Psoas muscle (tissue), 7 donors: ENCODE measurements at regions not wholly inside any gene's neighbourhood (a gene's known extent, or its start where the extent isn't known, plus 50 kb on each side); places are given as distances from the start of the nearest gene placed in this dataset.
"Not testable (repeated sequence)": the region's sequence is repeated elsewhere in the genome, so short reads cannot be mapped to it uniquely, and the experiment has no call there.

Experiments
- ATAC-seq, 4 donors: fragments of 200-7000 bp; cut with Tn5 transposase; one replicate each; pipeline ENCODE4 v1.9.1; 2020; ENCODE audit warnings: moderate library complexity in 3 of 4, mild to moderate bottlenecking in 2 of 4
- DNase-seq, 2 donors: peaks; one replicate each; pipeline ENCODE4 v3.0.0-alpha.2; 2020
- H3K27ac ChIP-seq: fragments of 200-600 bp; one replicate; pipeline ENCODE4 v1.8.0; 2022
- H3K27me3 ChIP-seq, 3 donors: fragments of 200-600 bp in 1 of 3; one replicate each; pipeline versions ENCODE4 v1.6.1 to v1.8.0; 2013 to 2022; ENCODE audit warnings: low read length in 2 of 3, mild to moderate bottlenecking in 2 of 3, moderate library complexity in 1 of 3; ENCODE audit not compliant: insufficient read depth in 3 of 3
- H3K36me3 ChIP-seq, 2 donors: fragments of 200-600 bp in 1 of 2; one replicate each; pipeline versions ENCODE4 v1.6.1 to v1.8.0; 2013 to 2022; ENCODE audit warnings: low read depth in 1 of 2, mild to moderate bottlenecking in 1 of 2, moderate library complexity in 1 of 2; ENCODE audit not compliant: insufficient read depth in 1 of 2
- H3K4me1 ChIP-seq: fragments of 200-600 bp; one replicate; pipeline ENCODE4 v1.8.0; 2022
- H3K4me3 ChIP-seq: fragments of 200-600 bp; one replicate; pipeline ENCODE4 v1.8.0; 2022; ENCODE audit warnings: mild to moderate bottlenecking
- H3K9me3 ChIP-seq: fragments of 200-600 bp; one replicate; pipeline ENCODE4 v1.8.0; 2022
- CTCF ChIP-seq: fragments of 200-600 bp; IDR thresholded peaks from one replicate; pipeline ENCODE4 v1.8.0; 2022; ENCODE audit warnings: antibody characterized with exemption
- WGBS, 3 donors: extraction: QIAGEN DNeasy Blood & Tissue Kit; methylation state at CpG; one replicate each; pipeline versions ENCODE4 v1.1.6 to v1.1.7; 2013; 5-methylcytosine and 5-hydroxymethylcytosine counted together
- intact Hi-C, 2 donors: fragments of 100-400 bp; cut with DNase I; formaldehyde crosslinking; loops; one replicate each; pipeline versions ENCODE4 v1.11.0 to v1.14.2; 2022
- donor health status: healthy with polysubstance abuse.
- donor health status: DM: no; HTN: no; CAD: no; lungs with moderate emphysema.
- donor health status: Bipolar disorder and iron deficiency.
- donor health status: healthy.
- donor health status: DM: yes; HTN: yes; CAD: no.
- donor health status: DM: no; HTN: no; CAD: no.
- donor health status: DM: yes; HTN: yes; CAD: no.

- no peak for ATAC-seq
- H3K4me1 ChIP-seq: no peaks in the 10 kb centered on the region
- H3K9me3 ChIP-seq: no peaks in the 10 kb centered on the region
- no peak for TF ChIP-seq CTCF
- H3K4me3 ChIP-seq: no peak overlapping the region
- H3K36me3 ChIP-seq: no peaks in the 10 kb centered on the region
- no peaks in the 10 kb centered on the region for H3K27me3 ChIP-seq
- 80 to 84% (median 82%) methylated on average over 6 of the region's 6 CpGs for WGBS, 3 donors
- DNase-seq: no peak
- no peak overlapping the region for H3K27ac ChIP-seq
- intact Hi-C loops: no loop called here
Observed at GRCh38 chr2:150325656-150326314, 161.7 kb downstream of the RND3 start.

- H3K4me3 ChIP-seq, ATAC-seq, H3K27ac ChIP-seq, H3K36me3 ChIP-seq, H3K27me3 ChIP-seq, DNase-seq, intact Hi-C loops, H3K9me3 ChIP-seq, H3K4me1 ChIP-seq: not testable (repeated sequence)
Observed at GRCh38 chr2:150323071-150323470, 164.4 kb downstream of the RND3 start.

GRCh38 chr2:150320608-150321007 lies 166.9 kb downstream of the RND3 start:
- Histone ChIP-seq H3K9me3 (peaks cover 8% of the 10 kb centered on the region), H3K4me3 (no peak overlapping the region), H3K27ac (no peak overlapping the region), H3K27me3 (no peaks in the 10 kb centered on the region), H3K36me3 (no peaks in the 10 kb centered on the region), H3K4me1 (no peaks in the 10 kb centered on the region)
- DNase-seq (no peak), ATAC-seq (no peak)
- 65 to 73% (median 72%) methylated on average over 1 of the region's 1 CpG for WGBS, 3 donors
- TF ChIP-seq CTCF: no peak
- intact Hi-C loops: no loop called here

GRCh38 chr2:150319658-150320555 lies 167.6 kb downstream of the RND3 start:
- no peak for ATAC-seq
- Histone ChIP-seq H3K36me3 (no peaks in the 10 kb centered on the region), H3K9me3 (peaks cover 11% of the 10 kb centered on the region), H3K27ac (no peak overlapping the region), H3K27me3 (no peaks in the 10 kb centered on the region), H3K4me3 (no peak overlapping the region), H3K4me1 (no peaks in the 10 kb centered on the region)
- 69 to 84% (median 72%) methylated on average over 4 of the region's 4 CpGs for WGBS, 3 donors
- no peak for DNase-seq
- no peak for TF ChIP-seq CTCF
- intact Hi-C loops: no loop called here

GRCh38 chr2:150319085-150319484 lies 168.4 kb downstream of the RND3 start:
- TF ChIP-seq CTCF: no peak
- DNase-seq: no peak
- Histone ChIP-seq H3K4me1 (no peaks in the 10 kb centered on the region), H3K27ac (no peak overlapping the region), H3K36me3 (no peaks in the 10 kb centered on the region), H3K9me3 (peaks cover 11% of the 10 kb centered on the region), H3K4me3 (no peak overlapping the region), H3K27me3 (no peaks in the 10 kb centered on the region)
- ATAC-seq: no peak
- intact Hi-C loops: no loop called here
- 89 to 94% (median 93%) methylated on average over 4 of the region's 4 CpGs for WGBS, 3 donors
